ENCODE measurements at regions not wholly inside any gene's neighbourhood (a gene's known extent, or its start where the extent isn't known, plus 50 kb on each side); places are given as distances from the start of the nearest gene placed in this dataset.

- intact Hi-C loops (cut with DNase I): no loop called here
- DNase-seq (ENCODE audit: low spot score): no peak
These were observed 50.3 kb upstream of the MAGI3 start for GRCh38 chr1:113340038-113340437.

All from posterior vena cava (tissue), 2 donors.